ENCODE measurements at regions not wholly inside any gene's neighbourhood (a gene's known extent, or its start where the extent isn't known, plus 50 kb on each side); places are given as distances from the start of the nearest gene placed in this dataset.

DNA sequence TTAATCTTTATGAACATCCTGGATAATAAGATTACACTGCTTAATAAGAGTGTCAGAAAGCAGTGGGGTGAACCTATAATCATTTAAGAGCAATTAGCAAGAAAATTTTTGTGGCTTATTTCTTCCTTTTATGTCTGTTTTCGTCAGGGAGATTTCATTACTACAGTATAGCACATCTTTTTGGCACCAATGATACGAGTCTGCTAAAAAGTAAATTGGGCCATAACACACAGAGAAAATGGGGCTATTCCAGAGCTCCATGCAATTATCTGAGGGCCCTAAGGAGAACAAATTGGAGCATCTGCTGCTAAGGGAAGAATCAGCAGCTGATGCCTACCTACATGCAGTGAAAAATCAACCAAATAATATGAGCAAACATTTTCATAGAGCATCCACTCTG, 330.3 kb upstream of the NCAM2 start:
- Histone ChIP-seq H3K79me2 (ENCODE audit: control insufficient read depth, insufficient read depth, low read length) (no peaks in the 10 kb centered on the region), H4K20me1 (replicated peaks; ENCODE audit: control insufficient read depth, insufficient read depth, low read length) (no peaks in the 10 kb centered on the region), H3K36me3 (ENCODE audit: control insufficient read depth, insufficient read depth, low read length) (no peaks in the 10 kb centered on the region), H3K4me2 (ENCODE audit: insufficient read depth, low read length) (no peak overlapping the region), H3K9ac (ENCODE audit: insufficient read depth in 1 of 2, low read depth in 2 of 2, low read length in 2 of 2) (no peak overlapping the region), H3K9me1 (ENCODE audit: control insufficient read depth, insufficient read depth, low read length) (no peaks in the 10 kb centered on the region), H3K9me3 (replicated peaks; ENCODE audit: control insufficient read depth, insufficient read depth, low read depth, low read length) (no peaks in the 10 kb centered on the region), H2AFZ (ENCODE audit: low read depth, low read length) (no peak overlapping the region), H3K4me3 (no peak overlapping the region), H3K27ac (ENCODE audit: extremely low read depth, low read depth, low read length) (no peak overlapping the region), H3K4me1 (replicated peaks in 1 of 2; ENCODE audit: control insufficient read depth in 2 of 2, insufficient read depth in 2 of 2, low read length in 2 of 2) (no peaks in the 10 kb centered on the region), H3K27me3 (ENCODE audit: control insufficient read depth in 2 of 2, insufficient read depth in 2 of 2, low read length in 2 of 2) (no peaks in the 10 kb centered on the region)
- TF ChIP-seq YBX1 (IDR thresholded peaks at IDR 0.05): no peak
- no peak for TF ChIP-seq MYBL2 (IDR thresholded peaks at IDR 0.05; ENCODE audit: low read depth)
- no peak for TF ChIP-seq MYBL2 (CRISPR knock-in tag; IDR thresholded peaks at IDR 0.05; ENCODE audit: borderline replicate concordance)
- no peak for TF ChIP-seq BRD9 (IDR thresholded peaks at IDR 0.05; ENCODE audit: low read depth, partially characterized antibody)
- TF ChIP-seq, protein P1, sequence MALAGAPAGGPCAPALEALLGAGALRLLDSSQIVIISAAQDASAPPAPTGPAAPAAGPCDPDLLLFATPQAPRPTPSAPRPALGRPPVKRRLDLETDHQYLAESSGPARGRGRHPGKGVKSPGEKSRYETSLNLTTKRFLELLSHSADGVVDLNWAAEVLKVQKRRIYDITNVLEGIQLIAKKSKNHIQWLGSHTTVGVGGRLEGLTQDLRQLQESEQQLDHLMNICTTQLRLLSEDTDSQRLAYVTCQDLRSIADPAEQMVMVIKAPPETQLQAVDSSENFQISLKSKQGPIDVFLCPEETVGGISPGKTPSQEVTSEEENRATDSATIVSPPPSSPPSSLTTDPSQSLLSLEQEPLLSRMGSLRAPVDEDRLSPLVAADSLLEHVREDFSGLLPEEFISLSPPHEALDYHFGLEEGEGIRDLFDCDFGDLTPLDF (CRISPR knock-in tag; IDR thresholded peaks at IDR 0.05): no peak
- no peak for TF ChIP-seq RBM22 (IDR thresholded peaks at IDR 0.05; ENCODE audit: low read depth, low read length, poor library complexity, severe bottlenecking)
- TF ChIP-seq RBM17 (IDR thresholded peaks at IDR 0.05; ENCODE audit: borderline replicate concordance, low read depth, low read length): no peak
- TF ChIP-seq SAFB2 (IDR thresholded peaks at IDR 0.05; ENCODE audit: borderline replicate concordance, low read depth, low read length, severe bottlenecking): no peak
- no peak for TF ChIP-seq PCBP2 (IDR thresholded peaks at IDR 0.05; ENCODE audit: low read depth, low read length, poor library complexity, severe bottlenecking)
- TF ChIP-seq, protein P2, sequence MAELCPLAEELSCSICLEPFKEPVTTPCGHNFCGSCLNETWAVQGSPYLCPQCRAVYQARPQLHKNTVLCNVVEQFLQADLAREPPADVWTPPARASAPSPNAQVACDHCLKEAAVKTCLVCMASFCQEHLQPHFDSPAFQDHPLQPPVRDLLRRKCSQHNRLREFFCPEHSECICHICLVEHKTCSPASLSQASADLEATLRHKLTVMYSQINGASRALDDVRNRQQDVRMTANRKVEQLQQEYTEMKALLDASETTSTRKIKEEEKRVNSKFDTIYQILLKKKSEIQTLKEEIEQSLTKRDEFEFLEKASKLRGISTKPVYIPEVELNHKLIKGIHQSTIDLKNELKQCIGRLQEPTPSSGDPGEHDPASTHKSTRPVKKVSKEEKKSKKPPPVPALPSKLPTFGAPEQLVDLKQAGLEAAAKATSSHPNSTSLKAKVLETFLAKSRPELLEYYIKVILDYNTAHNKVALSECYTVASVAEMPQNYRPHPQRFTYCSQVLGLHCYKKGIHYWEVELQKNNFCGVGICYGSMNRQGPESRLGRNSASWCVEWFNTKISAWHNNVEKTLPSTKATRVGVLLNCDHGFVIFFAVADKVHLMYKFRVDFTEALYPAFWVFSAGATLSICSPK (IDR thresholded peaks at IDR 0.05; ENCODE audit: borderline replicate concordance): no peak
- TF ChIP-seq TAF9B (IDR thresholded peaks at IDR 0.05; ENCODE audit: partially characterized antibody): no peak
- TF ChIP-seq CREB1 (IDR thresholded peaks at IDR 0.05): no peak
- no peak for TF ChIP-seq CREB1 (CRISPR knock-in tag; IDR thresholded peaks at IDR 0.05)
- TF ChIP-seq ZNF717 (CRISPR knock-in tag; IDR thresholded peaks at IDR 0.05): no peak
- TF ChIP-seq CTBP1 (IDR thresholded peaks at IDR 0.05; ENCODE audit: borderline replicate concordance): no peak
- ChIA-PET POLR2A (no interaction called here), CTCF (ENCODE audit: low intra/inter-chr PET ratio) (no interaction called here)
- FAIRE-seq (no peak), DNase-seq (ENCODE audit: extremely low read depth in 1 of 4, low spot score in 3 of 4) (no peak), ATAC-seq (no peak)
- no TSS peak for BruUV-seq (replicated peaks)
- in situ Hi-C loops (cut with MboI) (no loop called here), intact Hi-C loops (cut with micrococcal nuclease) (no loop called here)
- 0% methylated on average over 2 of the region's 2 CpGs for WGBS (ENCODE audit: insufficient coverage, low coverage, missing lambda C conversion rate)

All from K562 (cell line).